ENCODE measurements at regions not wholly inside any gene's neighbourhood (a gene's known extent, or its start where the extent isn't known, plus 50 kb on each side); places are given as distances from the start of the nearest gene placed in this dataset.

DNA sequence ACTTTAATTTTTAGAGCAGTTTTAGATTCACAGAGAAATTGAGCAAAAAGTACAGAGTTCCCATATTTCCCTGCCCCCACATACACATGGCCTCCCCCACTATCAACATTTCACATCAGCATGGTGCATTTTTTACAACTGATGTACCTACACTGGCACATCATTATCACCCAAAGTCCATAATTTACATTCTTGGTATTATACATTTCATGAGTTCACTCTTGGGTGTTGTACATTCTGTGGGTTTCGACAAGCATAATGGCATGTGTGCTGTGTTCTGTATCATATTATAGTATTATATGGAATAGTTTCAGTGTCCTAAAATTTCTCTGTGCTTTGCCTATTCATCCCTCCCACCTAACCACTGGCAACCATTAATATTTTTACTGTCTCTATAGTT, 419.8 kb upstream of the THBS1 start (continued):
- TF ChIP-seq, protein P1, sequence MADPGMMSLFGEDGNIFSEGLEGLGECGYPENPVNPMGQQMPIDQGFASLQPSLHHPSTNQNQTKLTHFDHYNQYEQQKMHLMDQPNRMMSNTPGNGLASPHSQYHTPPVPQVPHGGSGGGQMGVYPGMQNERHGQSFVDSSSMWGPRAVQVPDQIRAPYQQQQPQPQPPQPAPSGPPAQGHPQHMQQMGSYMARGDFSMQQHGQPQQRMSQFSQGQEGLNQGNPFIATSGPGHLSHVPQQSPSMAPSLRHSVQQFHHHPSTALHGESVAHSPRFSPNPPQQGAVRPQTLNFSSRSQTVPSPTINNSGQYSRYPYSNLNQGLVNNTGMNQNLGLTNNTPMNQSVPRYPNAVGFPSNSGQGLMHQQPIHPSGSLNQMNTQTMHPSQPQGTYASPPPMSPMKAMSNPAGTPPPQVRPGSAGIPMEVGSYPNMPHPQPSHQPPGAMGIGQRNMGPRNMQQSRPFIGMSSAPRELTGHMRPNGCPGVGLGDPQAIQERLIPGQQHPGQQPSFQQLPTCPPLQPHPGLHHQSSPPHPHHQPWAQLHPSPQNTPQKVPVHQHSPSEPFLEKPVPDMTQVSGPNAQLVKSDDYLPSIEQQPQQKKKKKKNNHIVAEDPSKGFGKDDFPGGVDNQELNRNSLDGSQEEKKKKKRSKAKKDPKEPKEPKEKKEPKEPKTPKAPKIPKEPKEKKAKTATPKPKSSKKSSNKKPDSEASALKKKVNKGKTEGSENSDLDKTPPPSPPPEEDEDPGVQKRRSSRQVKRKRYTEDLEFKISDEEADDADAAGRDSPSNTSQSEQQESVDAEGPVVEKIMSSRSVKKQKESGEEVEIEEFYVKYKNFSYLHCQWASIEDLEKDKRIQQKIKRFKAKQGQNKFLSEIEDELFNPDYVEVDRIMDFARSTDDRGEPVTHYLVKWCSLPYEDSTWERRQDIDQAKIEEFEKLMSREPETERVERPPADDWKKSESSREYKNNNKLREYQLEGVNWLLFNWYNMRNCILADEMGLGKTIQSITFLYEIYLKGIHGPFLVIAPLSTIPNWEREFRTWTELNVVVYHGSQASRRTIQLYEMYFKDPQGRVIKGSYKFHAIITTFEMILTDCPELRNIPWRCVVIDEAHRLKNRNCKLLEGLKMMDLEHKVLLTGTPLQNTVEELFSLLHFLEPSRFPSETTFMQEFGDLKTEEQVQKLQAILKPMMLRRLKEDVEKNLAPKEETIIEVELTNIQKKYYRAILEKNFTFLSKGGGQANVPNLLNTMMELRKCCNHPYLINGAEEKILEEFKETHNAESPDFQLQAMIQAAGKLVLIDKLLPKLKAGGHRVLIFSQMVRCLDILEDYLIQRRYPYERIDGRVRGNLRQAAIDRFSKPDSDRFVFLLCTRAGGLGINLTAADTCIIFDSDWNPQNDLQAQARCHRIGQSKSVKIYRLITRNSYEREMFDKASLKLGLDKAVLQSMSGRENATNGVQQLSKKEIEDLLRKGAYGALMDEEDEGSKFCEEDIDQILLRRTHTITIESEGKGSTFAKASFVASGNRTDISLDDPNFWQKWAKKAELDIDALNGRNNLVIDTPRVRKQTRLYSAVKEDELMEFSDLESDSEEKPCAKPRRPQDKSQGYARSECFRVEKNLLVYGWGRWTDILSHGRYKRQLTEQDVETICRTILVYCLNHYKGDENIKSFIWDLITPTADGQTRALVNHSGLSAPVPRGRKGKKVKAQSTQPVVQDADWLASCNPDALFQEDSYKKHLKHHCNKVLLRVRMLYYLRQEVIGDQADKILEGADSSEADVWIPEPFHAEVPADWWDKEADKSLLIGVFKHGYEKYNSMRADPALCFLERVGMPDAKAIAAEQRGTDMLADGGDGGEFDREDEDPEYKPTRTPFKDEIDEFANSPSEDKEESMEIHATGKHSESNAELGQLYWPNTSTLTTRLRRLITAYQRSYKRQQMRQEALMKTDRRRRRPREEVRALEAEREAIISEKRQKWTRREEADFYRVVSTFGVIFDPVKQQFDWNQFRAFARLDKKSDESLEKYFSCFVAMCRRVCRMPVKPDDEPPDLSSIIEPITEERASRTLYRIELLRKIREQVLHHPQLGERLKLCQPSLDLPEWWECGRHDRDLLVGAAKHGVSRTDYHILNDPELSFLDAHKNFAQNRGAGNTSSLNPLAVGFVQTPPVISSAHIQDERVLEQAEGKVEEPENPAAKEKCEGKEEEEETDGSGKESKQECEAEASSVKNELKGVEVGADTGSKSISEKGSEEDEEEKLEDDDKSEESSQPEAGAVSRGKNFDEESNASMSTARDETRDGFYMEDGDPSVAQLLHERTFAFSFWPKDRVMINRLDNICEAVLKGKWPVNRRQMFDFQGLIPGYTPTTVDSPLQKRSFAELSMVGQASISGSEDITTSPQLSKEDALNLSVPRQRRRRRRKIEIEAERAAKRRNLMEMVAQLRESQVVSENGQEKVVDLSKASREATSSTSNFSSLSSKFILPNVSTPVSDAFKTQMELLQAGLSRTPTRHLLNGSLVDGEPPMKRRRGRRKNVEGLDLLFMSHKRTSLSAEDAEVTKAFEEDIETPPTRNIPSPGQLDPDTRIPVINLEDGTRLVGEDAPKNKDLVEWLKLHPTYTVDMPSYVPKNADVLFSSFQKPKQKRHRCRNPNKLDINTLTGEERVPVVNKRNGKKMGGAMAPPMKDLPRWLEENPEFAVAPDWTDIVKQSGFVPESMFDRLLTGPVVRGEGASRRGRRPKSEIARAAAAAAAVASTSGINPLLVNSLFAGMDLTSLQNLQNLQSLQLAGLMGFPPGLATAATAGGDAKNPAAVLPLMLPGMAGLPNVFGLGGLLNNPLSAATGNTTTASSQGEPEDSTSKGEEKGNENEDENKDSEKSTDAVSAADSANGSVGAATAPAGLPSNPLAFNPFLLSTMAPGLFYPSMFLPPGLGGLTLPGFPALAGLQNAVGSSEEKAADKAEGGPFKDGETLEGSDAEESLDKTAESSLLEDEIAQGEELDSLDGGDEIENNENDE (IDR thresholded peaks at IDR 0.05; ENCODE audit: insufficient replicate concordance, low read length), result no peak
- TF ChIP-seq TAF7 (optimal IDR thresholded peaks at IDR 0.05; ENCODE audit: borderline replicate concordance, low read depth, low read length), result no peak
- TF ChIP-seq FOSL1 (IDR thresholded peaks at IDR 0.05; ENCODE audit: insufficient read depth, low read depth, low read length), result no peak
- TF ChIP-seq BCL11A (IDR thresholded peaks at IDR 0.05; ENCODE audit: low read depth in 2 of 2, low read length in 2 of 2), result no peak
- TF ChIP-seq CBX5 (IDR thresholded peaks at IDR 0.05; ENCODE audit: low read depth, low read length), result no peak
- TF ChIP-seq POLR2AphosphoS5 (IDR thresholded peaks at IDR 0.05; ENCODE audit: low read depth, low read length), result no peak
- no peak for TF ChIP-seq POLR2A (IDR thresholded peaks at IDR 0.05; ENCODE audit: control extremely low read depth in 1 of 2, low read depth in 2 of 2, low read length in 2 of 2)
- no peak for TF ChIP-seq ASH2L (IDR thresholded peaks at IDR 0.05; ENCODE audit: low read length)
- TF ChIP-seq, protein P2, sequence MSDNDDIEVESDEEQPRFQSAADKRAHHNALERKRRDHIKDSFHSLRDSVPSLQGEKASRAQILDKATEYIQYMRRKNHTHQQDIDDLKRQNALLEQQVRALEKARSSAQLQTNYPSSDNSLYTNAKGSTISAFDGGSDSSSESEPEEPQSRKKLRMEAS (IDR thresholded peaks at IDR 0.05), result no peak
- TF ChIP-seq TAF1 (IDR thresholded peaks at IDR 0.05; ENCODE audit: low read depth, low read length), result no peak
- no peak for TF ChIP-seq SP1 (IDR thresholded peaks at IDR 0.05; ENCODE audit: low read depth, low read length)
